ENCODE measurements at regions not wholly inside any gene's neighbourhood (a gene's known extent, or its start where the extent isn't known, plus 50 kb on each side); places are given as distances from the start of the nearest gene placed in this dataset.

DNA sequence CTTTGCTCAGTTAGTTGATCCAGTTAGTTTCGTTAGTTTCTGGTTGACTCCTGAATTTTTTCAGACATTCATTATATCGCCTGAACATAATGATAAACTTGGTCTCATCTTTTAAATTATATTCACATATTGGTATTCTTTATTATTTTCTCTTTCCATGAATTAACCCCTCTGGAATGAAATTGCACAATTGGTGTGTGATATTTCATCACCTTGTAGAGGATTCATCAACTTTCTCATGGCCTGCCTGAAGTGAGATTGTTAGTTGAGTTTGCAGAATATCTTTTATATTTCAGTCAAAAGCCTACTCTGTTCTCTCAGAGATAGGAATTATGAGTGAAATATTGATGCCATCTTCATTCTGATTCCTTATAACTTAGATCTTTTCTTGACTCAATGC lies 1160.6 kb upstream of the AGA start:
- Histone ChIP-seq H3K27ac (no peak overlapping the region), H3K9ac (no peak overlapping the region), H2AFZ (ENCODE audit: low read depth) (no peak overlapping the region), H3K4me1 (ENCODE audit: low read depth, poor library complexity, severe bottlenecking) (no peaks in the 10 kb centered on the region), H4K20me1 (ENCODE audit: insufficient read depth) (no peaks in the 10 kb centered on the region), H3K4me3 (IDR thresholded peaks at IDR 0.05; ENCODE audit: insufficient read depth, low read depth, low read length) (no peak overlapping the region), H3K27me3 (ENCODE audit: insufficient read depth, low read depth) (no peaks in the 10 kb centered on the region), H3K4me2 (no peak overlapping the region), H3K36me3 (ENCODE audit: insufficient read depth) (no peaks in the 10 kb centered on the region), H3K79me2 (ENCODE audit: insufficient read depth, low read depth) (no peaks in the 10 kb centered on the region)
- no peak for TF ChIP-seq CTCF (conservative IDR thresholded peaks at IDR 0.05; ENCODE audit: low read depth, low read length)

GRCh38 chr4:178611062-178611461 lies 1168.8 kb upstream of the AGA start:
- Histone ChIP-seq H3K4me1 (ENCODE audit: low read depth, poor library complexity, severe bottlenecking) (no peaks in the 10 kb centered on the region), H3K27ac (no peak overlapping the region), H3K4me2 (no peak overlapping the region), H3K79me2 (ENCODE audit: insufficient read depth, low read depth) (no peaks in the 10 kb centered on the region), H3K36me3 (ENCODE audit: insufficient read depth) (no peaks in the 10 kb centered on the region), H2AFZ (ENCODE audit: low read depth) (no peak overlapping the region), H4K20me1 (ENCODE audit: insufficient read depth) (no peaks in the 10 kb centered on the region), H3K27me3 (ENCODE audit: insufficient read depth, low read depth) (no peaks in the 10 kb centered on the region), H3K9ac (no peak overlapping the region), H3K4me3 (IDR thresholded peaks at IDR 0.05; ENCODE audit: insufficient read depth, low read depth, low read length) (no peak overlapping the region)
- no peak for TF ChIP-seq CTCF (conservative IDR thresholded peaks at IDR 0.05; ENCODE audit: low read depth, low read length)

- no peaks in the 10 kb centered on the region for H3K36me3 ChIP-seq (ENCODE audit: insufficient read depth)
- no peaks in the 10 kb centered on the region for H3K27me3 ChIP-seq (ENCODE audit: insufficient read depth, low read depth)
- H3K9ac ChIP-seq, result no peak overlapping the region
- no peak overlapping the region for H2AFZ ChIP-seq (ENCODE audit: low read depth)
- H3K79me2 ChIP-seq (ENCODE audit: insufficient read depth, low read depth), result no peaks in the 10 kb centered on the region
- no peaks in the 10 kb centered on the region for H3K4me1 ChIP-seq (ENCODE audit: low read depth, poor library complexity, severe bottlenecking)
- H3K4me3 ChIP-seq (IDR thresholded peaks at IDR 0.05; ENCODE audit: insufficient read depth, low read depth, low read length), result no peak overlapping the region
- no peaks in the 10 kb centered on the region for H4K20me1 ChIP-seq (ENCODE audit: insufficient read depth)
- TF ChIP-seq CTCF (conservative IDR thresholded peaks at IDR 0.05; ENCODE audit: low read depth, low read length), result no peak
- no peak overlapping the region for H3K27ac ChIP-seq
- H3K4me2 ChIP-seq, result no peak overlapping the region
These were observed 1170.5 kb upstream of the AGA start for GRCh38 chr4:178612733-178613132.

DNA sequence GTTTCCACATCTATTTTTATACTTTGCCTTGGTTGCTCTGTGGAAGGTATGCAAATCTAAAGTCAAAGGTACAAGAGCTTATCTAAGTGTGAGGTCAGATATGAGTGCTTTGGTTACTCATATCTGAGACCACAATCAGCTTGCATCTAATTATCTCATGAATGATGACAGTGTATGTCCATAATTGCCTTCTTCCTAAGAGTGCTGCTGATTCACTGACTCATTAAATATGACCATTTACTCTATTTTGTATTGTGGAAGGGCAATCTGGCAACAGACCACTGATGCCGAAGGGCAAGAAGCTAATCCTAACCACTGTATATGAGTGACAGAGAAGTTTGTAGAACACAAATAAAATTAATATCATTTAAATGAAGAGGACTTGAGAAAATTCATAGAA lies 1190.2 kb upstream of the AGA start:
- H3K27ac ChIP-seq, result no peak overlapping the region
- no peak overlapping the region for H3K4me2 ChIP-seq
- no peaks in the 10 kb centered on the region for H3K36me3 ChIP-seq (ENCODE audit: insufficient read depth)
- H3K27me3 ChIP-seq (ENCODE audit: insufficient read depth, low read depth), result no peaks in the 10 kb centered on the region
- no peak overlapping the region for H3K4me3 ChIP-seq (IDR thresholded peaks at IDR 0.05; ENCODE audit: insufficient read depth, low read depth, low read length)
- H3K79me2 ChIP-seq (ENCODE audit: insufficient read depth, low read depth), result no peaks in the 10 kb centered on the region
- peaks cover 8% of the 10 kb centered on the region for H3K4me1 ChIP-seq (ENCODE audit: low read depth, poor library complexity, severe bottlenecking)
- H4K20me1 ChIP-seq (ENCODE audit: insufficient read depth), result no peaks in the 10 kb centered on the region
- H3K9ac ChIP-seq, result no peak overlapping the region
- no peak overlapping the region for H2AFZ ChIP-seq (ENCODE audit: low read depth)
- no peak for TF ChIP-seq CTCF (conservative IDR thresholded peaks at IDR 0.05; ENCODE audit: low read depth, low read length)

GRCh38 chr4:178633263-178633662 lies 1191.0 kb upstream of the AGA start:
- Histone ChIP-seq H4K20me1 (ENCODE audit: insufficient read depth) (no peaks in the 10 kb centered on the region), H3K27ac (no peak overlapping the region), H3K79me2 (ENCODE audit: insufficient read depth, low read depth) (no peaks in the 10 kb centered on the region), H3K4me1 (ENCODE audit: low read depth, poor library complexity, severe bottlenecking) (peaks cover 8% of the 10 kb centered on the region), H3K4me3 (IDR thresholded peaks at IDR 0.05; ENCODE audit: insufficient read depth, low read depth, low read length) (no peak overlapping the region), H3K4me2 (no peak overlapping the region), H3K27me3 (ENCODE audit: insufficient read depth, low read depth) (no peaks in the 10 kb centered on the region), H3K36me3 (ENCODE audit: insufficient read depth) (no peaks in the 10 kb centered on the region), H2AFZ (ENCODE audit: low read depth) (no peak overlapping the region), H3K9ac (no peak overlapping the region)
- TF ChIP-seq CTCF (conservative IDR thresholded peaks at IDR 0.05; ENCODE audit: low read depth, low read length), result no peak

Data from KMS-11 (cell line).